IMR-90 (cell line): ENCODE measurements at regions not wholly inside any gene's neighbourhood (a gene's known extent, or its start where the extent isn't known, plus 50 kb on each side); places are given as distances from the start of the nearest gene placed in this dataset.

ENCODE experiments used
- ATAC-seq: fragments of 200-7000 bp; cut with Tn5 transposase; 2 replicates; pipeline ENCODE4 v1.9.1; 2020; ENCODE audit warnings: low read depth, mild to moderate bottlenecking, moderate library complexity
- BruUV-seq: library from RNA; stranded (reverse); fragments of 400-500 nt; replicated peaks from 2 replicates; lab custom pipeline; 2021; lab: Mats Ljungman, UMichigan
- CTCF ChIA-PET: fragments of 300-600 bp; formaldehyde crosslinking; extraction: SDS; loops from one replicate; lab custom pipeline; 2021; ENCODE audit warnings: antibody characterized with exemption; lab: Yijun Ruan, JAX
- POLR2A ChIA-PET: fragments of 300-600 bp; sonication (Branson Sonifier 250); formaldehyde crosslinking; loops from one replicate; lab custom pipeline; 2022; ENCODE audit warnings: antibody characterized with exemption; ENCODE audit not compliant: unreplicated experiment; lab: Charles Lee
- DNase-seq: peaks from one replicate; pipeline ENCODE4 v3.0.0; 2013
- H2AFZ ChIP-seq: replicated peaks from 2 replicates; pipeline ENCODE3; 2013; ENCODE audit warnings: low read length, mild to moderate bottlenecking; ENCODE audit not compliant: poor library complexity
- H2AK5ac ChIP-seq: 2 replicates; pipeline ENCODE4 v1.6.1; 2013; ENCODE audit warnings: low read depth, low read length, inconsistent platforms
- H2AK9ac ChIP-seq: replicated peaks from 2 replicates; pipeline ENCODE3; 2013; ENCODE audit warnings: mild to moderate bottlenecking, low read depth, low read length, moderate library complexity; ENCODE audit not compliant: poor library complexity
- H2BK120ac ChIP-seq: 2 replicates; pipeline ENCODE4 v1.6.1; 2013; ENCODE audit warnings: low read depth, low read length, inconsistent platforms
- H2BK15ac ChIP-seq: 3 replicates; pipeline ENCODE4 v1.6.1; 2013; ENCODE audit warnings: low read depth, low read length, inconsistent platforms
- H2BK20ac ChIP-seq: 2 replicates; pipeline ENCODE4 v1.6.1; 2013; ENCODE audit warnings: low read depth, mild to moderate bottlenecking, inconsistent platforms, low read length, moderate library complexity
- H2BK5ac ChIP-seq: 2 replicates; pipeline ENCODE4 v1.6.1; 2013; ENCODE audit warnings: mild to moderate bottlenecking, low read depth, low read length, inconsistent platforms; ENCODE audit not compliant: poor library complexity, severe bottlenecking
- H3K14ac ChIP-seq: replicated peaks from 2 replicates; pipeline ENCODE4 v1.6.1; 2013; ENCODE audit warnings: low read depth, low read length, inconsistent platforms
- H3K18ac ChIP-seq: 2 replicates; pipeline ENCODE4 v1.6.1; 2013; ENCODE audit warnings: low read depth, low read length, control low read depth
- H3K23ac ChIP-seq: 2 replicates; pipeline ENCODE4 v1.6.1; 2013; ENCODE audit warnings: low read depth, low read length, inconsistent platforms
- H3K27ac ChIP-seq: 2 replicates; pipeline ENCODE4 v1.5.1; 2013; ENCODE audit warnings: mild to moderate bottlenecking, control low read depth, low read length; ENCODE audit not compliant: insufficient read depth
- H3K27me3 ChIP-seq: 2 replicates; pipeline ENCODE4 v1.6.1; 2013; ENCODE audit warnings: low read length; ENCODE audit not compliant: control insufficient read depth, insufficient read depth
- H3K36me3 ChIP-seq: 2 replicates; pipeline ENCODE4 v1.6.1; 2013; ENCODE audit warnings: low read length, mixed read lengths; ENCODE audit not compliant: control insufficient read depth, insufficient read depth
- H3K4ac ChIP-seq: 2 replicates; pipeline ENCODE4 v1.6.1; 2013; ENCODE audit warnings: low read depth, low read length, inconsistent platforms
- H3K4me1 ChIP-seq: 2 replicates; pipeline ENCODE4 v1.6.1; 2013; ENCODE audit warnings: low read length, mixed read lengths; ENCODE audit not compliant: control insufficient read depth, insufficient read depth
- H3K4me2 ChIP-seq: 2 replicates; pipeline ENCODE4 v1.6.1; 2013; ENCODE audit warnings: low read depth, mild to moderate bottlenecking, control low read depth, low read length, moderate library complexity
- H3K4me3 ChIP-seq: 2 replicates; pipeline ENCODE4 v1.5.1; 2013; ENCODE audit warnings: low read depth, mild to moderate bottlenecking, control low read depth, low read length, moderate library complexity; ENCODE audit not compliant: insufficient read depth
- H3K56ac ChIP-seq: 2 replicates; pipeline ENCODE4 v1.6.1; 2013; ENCODE audit warnings: low read length, inconsistent platforms; ENCODE audit not compliant: insufficient read depth; ENCODE audit errors: extremely low read depth
- H3K79me1 ChIP-seq, 2 experiments: 2 replicates each; pipeline ENCODE4 v1.6.1; 2013; ENCODE audit warnings: low read length in 2 of 2, inconsistent platforms in 1 of 2, low read depth in 1 of 2
- H3K9ac ChIP-seq: 2 replicates; pipeline ENCODE4 v1.6.1; 2013; ENCODE audit warnings: low read depth, low read length, control low read depth
- H3K9me1 ChIP-seq: 2 replicates; pipeline ENCODE4 v1.6.1; 2013; ENCODE audit warnings: low read length, inconsistent platforms; ENCODE audit not compliant: insufficient read depth
- H3K9me3 ChIP-seq: 2 replicates; pipeline ENCODE4 v1.6.1; 2013; ENCODE audit warnings: low read length; ENCODE audit not compliant: control insufficient read depth, insufficient read depth
- H4K20me1 ChIP-seq: 2 replicates; pipeline ENCODE4 v1.6.1; 2013; ENCODE audit warnings: low read length, inconsistent platforms; ENCODE audit not compliant: insufficient read depth
- H4K5ac ChIP-seq: 2 replicates; pipeline ENCODE4 v1.6.1; 2013; ENCODE audit warnings: mild to moderate bottlenecking, low read depth, low read length, control low read depth
- H4K8ac ChIP-seq, 2 experiments: 2 replicates each; pipeline ENCODE4 v1.6.1; 2013; ENCODE audit warnings: low read depth in 2 of 2, low read length in 2 of 2, control low read depth in 1 of 2, inconsistent platforms in 1 of 2
- H4K91ac ChIP-seq: 2 replicates; pipeline ENCODE4 v1.6.1; 2013; ENCODE audit warnings: low read depth, low read length, inconsistent platforms; ENCODE audit not compliant: insufficient read depth
- BHLHE40 ChIP-seq: fragments of 150-350 bp; IDR thresholded peaks from 2 replicates; pipeline ENCODE4 v1.6.1; 2016; ENCODE audit warnings: mild to moderate bottlenecking, low read depth, low read length
- CEBPB ChIP-seq: IDR thresholded peaks from 2 replicates; pipeline ENCODE4 v1.6.1; 2012; ENCODE audit warnings: low read depth, low read length, improper control_type of control experiment
- FOS ChIP-seq: fragments of 150-350 bp; IDR thresholded peaks from 2 replicates; pipeline ENCODE4 v1.6.1; 2016; ENCODE audit warnings: low read depth, low read length
- MAFK ChIP-seq: IDR thresholded peaks from 2 replicates; pipeline ENCODE4 v1.6.1; 2012; ENCODE audit warnings: low read depth, low read length, improper control_type of control experiment
- MAZ ChIP-seq: IDR thresholded peaks from 2 replicates; pipeline ENCODE4 v1.6.1; 2012; ENCODE audit warnings: low read depth, mild to moderate bottlenecking, low read length, improper control_type of control experiment, moderate library complexity, borderline replicate concordance
- MXI1 ChIP-seq: IDR thresholded peaks from 2 replicates; pipeline ENCODE4 v1.6.1; 2012; ENCODE audit warnings: low read depth, mild to moderate bottlenecking, low read length, moderate library complexity, borderline replicate concordance
- NFE2L2 ChIP-seq: fragments of 150-350 bp; IDR thresholded peaks from 2 replicates; pipeline ENCODE4 v1.6.1; 2016; ENCODE audit warnings: low read depth, mild to moderate bottlenecking, low read length
- POLR2A ChIP-seq: IDR thresholded peaks from 2 replicates; pipeline ENCODE4 v1.6.1; 2012; ENCODE audit warnings: mild to moderate bottlenecking, low read depth, low read length
- RAD21 ChIP-seq: IDR thresholded peaks from 2 replicates; pipeline ENCODE4 v1.6.1; 2012; ENCODE audit warnings: low read length, improper control_type of control experiment
- RCOR1 ChIP-seq: IDR thresholded peaks from 2 replicates; pipeline ENCODE4 v1.6.1; 2012; ENCODE audit warnings: mild to moderate bottlenecking, low read length, improper control_type of control experiment; ENCODE audit not compliant: insufficient replicate concordance
- RFX5 ChIP-seq: IDR thresholded peaks from 2 replicates; pipeline ENCODE4 v1.8.0; 2012; ENCODE audit warnings: low read depth, mild to moderate bottlenecking, low read length, moderate library complexity
- SMC3 ChIP-seq: fragments of 150-350 bp; IDR thresholded peaks from 2 replicates; pipeline ENCODE4 v1.6.1; 2016; ENCODE audit warnings: low read depth, mild to moderate bottlenecking, antibody characterized with exemption, low read length, moderate library complexity
- WGBS, 2 experiments: methylation state at CpG; one replicate each; pipeline versions ENCODE4 v1.1.5 to v1.1.7; 2013; ENCODE audit warnings: missing lambda C conversion rate in 2 of 2; ENCODE audit not compliant: insufficient read length in 1 of 2; ENCODE audit errors: extremely low coverage in 2 of 2; 5-methylcytosine and 5-hydroxymethylcytosine counted together
- dilution Hi-C: fragments of 300-500 bp; cut with HindIII; formaldehyde crosslinking; loops from one replicate; pipeline ENCODE4 v1.14.3; 2018; ENCODE audit warnings: low sequenced_read_pairs; ENCODE audit not compliant: unreplicated experiment
- in situ Hi-C: fragments of 300-500 bp; cut with MboI; formaldehyde crosslinking; loops from 3 replicates; pipeline ENCODE4 v1.14.3; 2019; ENCODE audit warnings: low sequenced_read_pairs, inconsistent platforms, mixed read lengths
- intact Hi-C: fragments of 100-400 bp; cut with micrococcal nuclease; formaldehyde crosslinking; loops from 2 replicates; pipeline ENCODE4 v1.10.0; 2022
- TF ChIP-seq, protein P1 (sequence below): fragments of 150-350 bp; IDR thresholded peaks from 2 replicates; pipeline ENCODE4 v1.6.1; 2016; ENCODE audit warnings: low read depth, mild to moderate bottlenecking, low read length, moderate library complexity, borderline replicate concordance
- TF ChIP-seq, protein P2 (sequence below): fragments of 150-350 bp; IDR thresholded peaks from 2 replicates; pipeline ENCODE4 v1.6.1; 2017; ENCODE audit warnings: mild to moderate bottlenecking, antibody characterized with exemption, low read length, low read depth
- TF ChIP-seq, protein P3 (sequence below): conservative IDR thresholded peaks from 2 replicates; pipeline ENCODE4 v1.5.1; 2012; ENCODE audit warnings: mild to moderate bottlenecking, low read depth, low read length, improper control_type of control experiment

- no peaks in the 10 kb centered on the region for H3K9me3 ChIP-seq
- H2BK15ac ChIP-seq = no peak overlapping the region
- H3K4me2 ChIP-seq = no peak overlapping the region
- H4K8ac ChIP-seq = no peak overlapping the region
- no peak overlapping the region for H3K18ac ChIP-seq
- H3K14ac ChIP-seq = no peak overlapping the region
- intact Hi-C loops (loop anchor here (1.0 to 10.0 kb wide), 9 partner anchors 132 to 1161 kb away; partner anchors contain the start of gene PTGER4), in situ Hi-C loops (loop anchor here (5.0 kb wide), 1 partner anchor 238 kb away; no protein-coding TSS in a partner anchor), dilution Hi-C loops (no loop called here)
- H3K79me1 ChIP-seq = no peaks in the 10 kb centered on the region
- H3K9me1 ChIP-seq = no peaks in the 10 kb centered on the region
- no peaks in the 10 kb centered on the region for H4K20me1 ChIP-seq
- peak; percentile 69; the same call in 1 of the 2 replicates for ATAC-seq
- H3K36me3 ChIP-seq = no peaks in the 10 kb centered on the region
- no peak overlapping the region for H3K4ac ChIP-seq
- POLR2A ChIA-PET = interaction anchor here (0.6 kb wide), 1 partner anchor 235 kb away, joined by 3 read pairs; no protein-coding TSS in a partner anchor
- H3K27ac ChIP-seq = no peak overlapping the region
- no peak overlapping the region for H2AK5ac ChIP-seq
- H2AK9ac ChIP-seq = no peak overlapping the region
- H3K27me3 ChIP-seq = no peaks in the 10 kb centered on the region
- H2AFZ ChIP-seq = no peak overlapping the region
- BruUV-seq = no TSS peak
- no peak overlapping the region for H4K5ac ChIP-seq
- no peak overlapping the region for H4K91ac ChIP-seq
- no peak overlapping the region for H3K56ac ChIP-seq
- H3K4me3 ChIP-seq = no peak overlapping the region
- DNase-seq = peak; percentile 68
- no peak overlapping the region for H2BK5ac ChIP-seq
- CTCF ChIA-PET = interaction anchor here (0.6 to 2.4 kb wide), 12 partner anchors 9 to 1032 kb away, joined by 3 to 5 read pairs (median 3); no protein-coding TSS in a partner anchor
- H3K23ac ChIP-seq = no peak overlapping the region
- H2BK20ac ChIP-seq = no peak overlapping the region
- peaks cover 8% of the 10 kb centered on the region for H3K4me1 ChIP-seq
- no peak overlapping the region for H3K9ac ChIP-seq
- H2BK120ac ChIP-seq = peak overlapping the region; percentile 60; the same call in 1 of the 2 replicates
- WGBS, 2 experiments = no CpG with 5 or more reads among the region's 2 CpGs
- TF ChIP-seq MAZ = no peak
- TF ChIP-seq NFE2L2 = no peak
- TF ChIP-seq, protein P1, sequence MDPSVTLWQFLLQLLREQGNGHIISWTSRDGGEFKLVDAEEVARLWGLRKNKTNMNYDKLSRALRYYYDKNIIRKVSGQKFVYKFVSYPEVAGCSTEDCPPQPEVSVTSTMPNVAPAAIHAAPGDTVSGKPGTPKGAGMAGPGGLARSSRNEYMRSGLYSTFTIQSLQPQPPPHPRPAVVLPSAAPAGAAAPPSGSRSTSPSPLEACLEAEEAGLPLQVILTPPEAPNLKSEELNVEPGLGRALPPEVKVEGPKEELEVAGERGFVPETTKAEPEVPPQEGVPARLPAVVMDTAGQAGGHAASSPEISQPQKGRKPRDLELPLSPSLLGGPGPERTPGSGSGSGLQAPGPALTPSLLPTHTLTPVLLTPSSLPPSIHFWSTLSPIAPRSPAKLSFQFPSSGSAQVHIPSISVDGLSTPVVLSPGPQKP = no peak
- TF ChIP-seq RCOR1 = no peak
- no peak for TF ChIP-seq CEBPB
- no peak for TF ChIP-seq RFX5
- no peak for TF ChIP-seq POLR2A
- no peak for TF ChIP-seq MXI1
- peak; percentile 89 for TF ChIP-seq RAD21
- peak; percentile 91 for TF ChIP-seq SMC3
- TF ChIP-seq MAFK = 0 out of 2 replicates have a peak, but pooled peaks have one; percentile 13
- TF ChIP-seq, protein P2, sequence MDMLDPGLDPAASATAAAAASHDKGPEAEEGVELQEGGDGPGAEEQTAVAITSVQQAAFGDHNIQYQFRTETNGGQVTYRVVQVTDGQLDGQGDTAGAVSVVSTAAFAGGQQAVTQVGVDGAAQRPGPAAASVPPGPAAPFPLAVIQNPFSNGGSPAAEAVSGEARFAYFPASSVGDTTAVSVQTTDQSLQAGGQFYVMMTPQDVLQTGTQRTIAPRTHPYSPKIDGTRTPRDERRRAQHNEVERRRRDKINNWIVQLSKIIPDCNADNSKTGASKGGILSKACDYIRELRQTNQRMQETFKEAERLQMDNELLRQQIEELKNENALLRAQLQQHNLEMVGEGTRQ = no peak
- no peak for TF ChIP-seq FOS
- TF ChIP-seq BHLHE40 = no peak
- TF ChIP-seq, protein P3, sequence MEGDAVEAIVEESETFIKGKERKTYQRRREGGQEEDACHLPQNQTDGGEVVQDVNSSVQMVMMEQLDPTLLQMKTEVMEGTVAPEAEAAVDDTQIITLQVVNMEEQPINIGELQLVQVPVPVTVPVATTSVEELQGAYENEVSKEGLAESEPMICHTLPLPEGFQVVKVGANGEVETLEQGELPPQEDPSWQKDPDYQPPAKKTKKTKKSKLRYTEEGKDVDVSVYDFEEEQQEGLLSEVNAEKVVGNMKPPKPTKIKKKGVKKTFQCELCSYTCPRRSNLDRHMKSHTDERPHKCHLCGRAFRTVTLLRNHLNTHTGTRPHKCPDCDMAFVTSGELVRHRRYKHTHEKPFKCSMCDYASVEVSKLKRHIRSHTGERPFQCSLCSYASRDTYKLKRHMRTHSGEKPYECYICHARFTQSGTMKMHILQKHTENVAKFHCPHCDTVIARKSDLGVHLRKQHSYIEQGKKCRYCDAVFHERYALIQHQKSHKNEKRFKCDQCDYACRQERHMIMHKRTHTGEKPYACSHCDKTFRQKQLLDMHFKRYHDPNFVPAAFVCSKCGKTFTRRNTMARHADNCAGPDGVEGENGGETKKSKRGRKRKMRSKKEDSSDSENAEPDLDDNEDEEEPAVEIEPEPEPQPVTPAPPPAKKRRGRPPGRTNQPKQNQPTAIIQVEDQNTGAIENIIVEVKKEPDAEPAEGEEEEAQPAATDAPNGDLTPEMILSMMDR = peak; percentile 84
Measured at GRCh38 chr5:39714036-39714698, 289.4 kb upstream of the DAB2 start.
